NCI-H526 (cell line): ENCODE measurements at regions not wholly inside any gene's neighbourhood (a gene's known extent, or its start where the extent isn't known, plus 50 kb on each side); places are given as distances from the start of the nearest gene placed in this dataset.
"Not testable (repeated sequence)": the region's sequence is repeated elsewhere in the genome, so short reads cannot be mapped to it uniquely, and the experiment has no call there.

Source experiments
- DNase-seq, 2 experiments: peaks; one replicate each; lab custom pipeline; 2025; lab: John Stamatoyannopoulos, UW

DNA sequence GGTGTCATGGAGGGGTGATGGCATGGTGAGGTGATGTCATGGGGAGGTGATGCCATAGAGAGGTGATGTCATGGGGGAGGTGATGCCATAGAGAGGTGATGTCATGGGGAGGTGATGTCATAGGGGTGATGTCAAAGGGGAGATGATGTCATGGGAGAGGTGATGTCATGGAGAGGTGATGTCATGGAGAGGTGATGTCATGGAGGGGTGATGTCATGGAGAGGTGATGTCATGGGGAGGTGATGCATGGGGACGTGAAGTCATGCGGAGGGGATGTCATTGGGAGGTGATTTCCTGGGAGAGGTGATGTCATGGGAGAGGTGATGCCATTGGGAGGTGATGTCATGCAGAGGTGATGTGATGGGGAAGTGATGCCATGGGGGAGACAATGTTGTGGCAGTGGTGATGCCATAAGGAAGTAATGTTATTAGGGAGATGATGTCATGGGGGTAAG is 92.1 kb upstream of the C1orf174 start:
- no peak for DNase-seq

DNA sequence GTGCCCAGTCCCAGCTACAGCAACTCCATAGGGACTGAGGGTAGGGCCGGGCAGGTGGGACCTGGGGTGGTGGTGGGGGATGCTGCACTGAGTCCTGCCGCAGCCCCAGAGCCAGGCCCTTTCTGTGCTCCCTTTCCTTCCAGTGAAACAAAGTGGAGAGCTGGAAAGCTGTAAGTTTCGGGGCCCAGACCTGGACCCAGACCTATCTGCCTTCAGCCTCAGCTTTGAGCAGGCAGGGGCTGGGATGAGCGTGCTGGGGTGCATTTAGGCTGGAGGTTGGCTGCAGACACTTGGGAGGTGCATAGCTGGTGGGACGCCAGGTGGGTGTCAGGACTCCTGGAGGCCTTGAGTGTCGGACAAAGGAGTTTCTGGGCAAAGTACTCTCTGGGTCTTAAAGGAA is 92.7 kb upstream of the C1orf174 start:
- no peak for DNase-seq

DNA sequence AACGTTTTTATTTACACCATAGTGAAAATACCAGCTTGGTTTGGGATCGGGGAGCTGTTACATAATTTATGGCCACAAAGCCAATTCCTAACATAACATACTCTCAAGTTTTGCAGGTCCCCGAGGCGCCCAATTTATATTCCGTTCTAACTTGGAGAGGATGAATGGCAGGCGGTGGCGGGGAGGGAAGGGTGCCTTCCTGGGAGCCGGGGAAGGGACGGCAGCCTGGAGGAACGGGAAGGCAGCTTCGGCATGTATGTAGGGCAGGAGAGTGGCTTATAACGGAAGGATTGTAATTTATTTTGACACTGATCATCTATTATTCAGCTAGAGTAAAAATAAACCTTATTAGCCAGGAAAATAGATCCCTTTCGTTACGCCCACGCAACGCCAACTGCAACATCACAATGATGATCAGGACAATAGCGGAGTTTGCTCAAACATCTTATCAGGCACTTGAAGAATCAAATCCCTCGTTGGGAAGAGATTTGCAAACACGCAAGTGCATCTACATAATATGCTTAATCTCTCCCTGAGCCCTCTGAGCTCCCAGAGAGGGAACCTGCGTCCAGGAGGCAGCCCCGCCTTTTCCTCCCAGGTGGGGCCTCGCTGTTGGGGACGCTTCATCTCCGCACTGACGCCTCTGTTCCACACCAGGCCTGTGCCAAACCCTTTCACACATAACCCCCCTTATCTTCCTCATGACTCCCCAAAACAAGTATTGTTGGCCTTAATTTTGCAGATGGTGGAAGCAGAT is 93.7 kb upstream of the C1orf174 start:
- no peak for DNase-seq

DNA sequence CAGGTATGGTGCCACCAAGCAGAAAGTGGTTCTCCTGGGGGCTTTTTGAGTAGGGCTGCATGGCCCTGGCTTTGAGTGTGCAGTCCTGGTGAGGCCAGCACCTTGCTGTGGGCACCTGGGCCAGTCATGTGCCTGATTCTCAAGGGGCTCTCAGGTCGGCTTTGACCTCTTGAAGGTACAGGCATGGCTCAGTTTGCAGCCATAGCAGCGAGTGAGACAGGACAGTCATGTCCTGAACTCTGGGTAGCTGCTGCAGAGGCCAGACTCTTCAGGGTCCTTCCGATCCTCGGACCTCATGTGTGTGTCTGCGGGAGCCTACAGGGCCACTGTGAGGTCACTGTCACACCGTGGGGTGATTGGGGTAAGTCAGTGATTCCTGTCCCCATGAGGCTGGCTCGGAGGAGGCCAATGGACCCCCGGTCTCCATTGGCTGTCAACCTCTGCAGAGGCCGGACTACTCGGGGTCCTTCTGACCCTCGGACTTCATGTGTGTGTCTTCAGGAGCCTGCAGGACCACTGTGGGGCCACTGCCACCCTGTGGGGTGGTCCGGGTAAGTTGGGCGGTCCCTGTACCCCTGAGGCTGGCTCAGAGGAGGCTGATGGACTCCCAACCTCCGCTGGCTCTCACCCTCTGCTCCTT is 95.2 kb upstream of the C1orf174 start:
- no peak for DNase-seq

DNA sequence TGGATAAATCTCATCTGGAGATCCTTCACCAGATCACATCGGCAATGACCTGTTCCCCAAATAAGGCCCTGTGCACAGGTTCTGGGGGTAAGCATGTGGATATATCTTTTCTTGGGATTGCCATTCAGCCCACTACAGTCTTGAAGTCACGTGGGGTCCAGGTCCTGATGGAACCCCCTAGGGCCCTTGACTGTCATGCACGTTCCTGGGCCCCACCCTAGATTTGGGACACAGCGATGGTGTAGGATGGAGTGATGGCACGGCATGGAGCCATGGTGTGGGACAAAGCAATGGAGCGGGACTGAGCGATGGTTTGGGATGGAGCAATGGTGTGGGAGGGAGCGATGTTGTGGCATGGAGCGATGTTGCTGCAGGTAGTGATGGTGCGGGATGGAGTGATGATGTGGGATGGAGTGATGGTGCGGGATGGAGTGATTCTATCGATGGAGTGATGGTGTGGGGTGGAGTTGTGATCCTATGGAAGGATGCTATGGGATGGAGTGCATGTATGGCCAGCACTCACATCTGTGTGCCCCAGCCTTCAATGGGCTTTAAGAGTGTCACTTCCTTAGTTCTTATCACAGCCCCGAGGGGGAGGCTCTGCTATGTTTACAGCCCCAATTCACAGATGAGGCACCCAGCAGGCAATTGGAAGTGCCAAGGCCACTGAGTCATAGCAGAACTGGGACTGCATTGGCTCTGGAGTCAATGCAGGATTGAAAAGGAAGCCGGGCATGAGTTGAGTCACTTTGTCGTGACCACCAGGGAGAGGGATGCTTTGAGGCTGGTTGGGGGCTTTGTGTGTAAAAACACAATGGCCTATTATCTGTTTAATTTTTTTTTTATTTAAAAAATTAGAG is 97.0 kb upstream of the C1orf174 start:
- no peak for DNase-seq

GRCh38 chr1:3998086-3998485 is 98.0 kb upstream of the C1orf174 start:
- no peak for DNase-seq

GRCh38 chr1:3999514-3999913 is 99.4 kb upstream of the C1orf174 start:
- not testable (repeated sequence) for DNase-seq

DNA sequence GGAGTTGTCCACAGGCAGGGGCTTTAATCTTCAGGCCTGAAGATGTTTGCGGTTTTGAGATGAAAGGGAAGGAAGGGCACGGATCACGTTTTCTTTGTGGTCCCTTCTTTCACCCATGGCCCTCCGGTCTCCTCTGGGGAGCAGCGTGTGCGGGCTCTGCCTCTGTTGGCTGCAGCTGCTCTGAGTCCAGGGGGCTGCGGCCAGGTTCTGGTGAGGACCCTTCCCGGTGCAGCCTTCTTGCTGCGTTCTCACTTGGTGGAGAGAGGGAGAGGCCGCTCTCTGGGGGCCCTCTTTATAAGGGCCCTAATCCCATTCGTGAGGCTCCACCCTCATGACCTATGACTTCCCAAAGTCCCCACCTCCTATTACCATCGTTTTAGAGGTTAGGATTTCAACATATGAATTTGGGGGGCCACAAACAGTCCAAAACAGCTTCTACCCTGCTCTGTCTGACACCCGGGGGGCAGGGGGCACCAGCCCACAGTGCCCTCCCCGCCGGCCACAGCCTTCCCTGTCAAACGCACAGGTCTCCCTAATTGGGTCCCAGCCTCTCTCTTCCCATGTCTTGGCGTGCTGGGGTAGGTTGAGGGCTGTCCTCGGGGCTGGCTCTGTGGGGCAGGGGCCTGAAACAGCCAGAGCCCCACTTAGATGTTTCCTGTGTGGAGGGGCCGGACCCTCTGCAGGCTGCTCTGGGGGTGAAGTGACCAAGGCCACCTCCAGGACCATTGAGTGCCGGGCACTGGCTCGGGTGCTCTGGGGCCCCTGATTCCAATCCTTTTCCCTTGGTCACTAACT is 100.1 kb upstream of the C1orf174 start:
- no peak for DNase-seq

DNA sequence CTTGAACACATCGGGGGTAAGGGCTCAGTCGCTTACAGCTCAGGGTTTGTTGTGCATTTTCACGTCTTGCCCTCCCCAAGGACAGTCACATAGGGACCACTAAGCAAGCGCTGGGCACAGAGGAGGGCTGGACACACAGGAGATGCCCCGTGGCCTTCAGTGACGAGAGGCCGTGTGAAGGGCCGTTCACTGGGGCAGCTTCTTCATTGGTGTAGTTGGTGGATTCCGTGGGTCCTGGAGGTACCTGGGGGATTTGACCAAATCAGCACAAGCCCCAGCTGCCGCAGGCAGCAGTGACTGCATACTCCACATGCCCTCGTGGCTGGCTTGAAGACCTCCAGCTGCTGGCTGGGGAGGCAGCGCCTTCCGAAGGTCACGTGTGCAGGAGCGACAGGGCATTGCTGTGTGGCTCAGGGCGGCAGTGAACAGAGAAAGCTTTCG is 100.8 kb upstream of the C1orf174 start:
- DNase-seq, result no peak

DNA sequence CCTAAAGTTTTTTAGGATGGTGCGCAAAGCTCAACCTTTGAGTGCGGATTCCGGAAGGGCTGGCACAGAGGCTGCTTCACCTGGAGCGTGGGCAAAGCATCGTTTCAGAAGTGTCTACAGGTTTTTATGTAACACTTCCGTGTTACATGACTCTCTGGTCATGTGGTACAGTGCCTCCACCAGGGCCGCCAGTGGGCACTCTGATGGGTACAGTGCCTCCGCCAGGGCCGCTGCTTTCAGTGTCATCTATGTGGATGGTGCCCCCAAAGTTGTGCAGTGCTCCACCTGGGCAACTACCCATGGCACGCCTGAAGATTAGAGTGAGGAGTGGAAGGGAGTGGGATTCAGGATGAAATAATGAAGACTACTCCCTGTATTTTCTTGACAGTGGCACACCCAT is 101.4 kb upstream of the C1orf174 start:
- no peak for DNase-seq

- no peak for DNase-seq
These were observed 102.0 kb upstream of the C1orf174 start for GRCh38 chr1:4002061-4002521.

DNA sequence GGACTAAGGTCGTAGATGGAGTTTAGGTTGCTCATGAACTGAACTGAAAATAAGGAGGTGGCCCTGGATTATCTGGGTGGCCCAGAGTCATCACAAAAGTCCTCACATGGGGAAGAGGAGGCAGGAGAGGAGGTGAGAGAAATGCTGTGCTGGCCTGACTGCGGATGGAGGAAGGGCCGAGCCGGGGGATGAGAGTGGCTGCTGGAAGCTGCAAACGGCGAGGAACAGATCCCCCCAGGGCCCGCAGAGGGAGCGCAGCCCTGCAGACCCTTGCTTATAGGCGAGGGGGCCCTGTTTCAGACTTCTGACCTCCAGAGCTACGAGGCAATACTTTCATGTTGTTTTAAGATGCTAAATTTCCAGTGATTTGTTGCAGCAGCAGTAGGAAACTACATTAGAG is 102.7 kb upstream of the C1orf174 start:
- no peak for DNase-seq

DNA sequence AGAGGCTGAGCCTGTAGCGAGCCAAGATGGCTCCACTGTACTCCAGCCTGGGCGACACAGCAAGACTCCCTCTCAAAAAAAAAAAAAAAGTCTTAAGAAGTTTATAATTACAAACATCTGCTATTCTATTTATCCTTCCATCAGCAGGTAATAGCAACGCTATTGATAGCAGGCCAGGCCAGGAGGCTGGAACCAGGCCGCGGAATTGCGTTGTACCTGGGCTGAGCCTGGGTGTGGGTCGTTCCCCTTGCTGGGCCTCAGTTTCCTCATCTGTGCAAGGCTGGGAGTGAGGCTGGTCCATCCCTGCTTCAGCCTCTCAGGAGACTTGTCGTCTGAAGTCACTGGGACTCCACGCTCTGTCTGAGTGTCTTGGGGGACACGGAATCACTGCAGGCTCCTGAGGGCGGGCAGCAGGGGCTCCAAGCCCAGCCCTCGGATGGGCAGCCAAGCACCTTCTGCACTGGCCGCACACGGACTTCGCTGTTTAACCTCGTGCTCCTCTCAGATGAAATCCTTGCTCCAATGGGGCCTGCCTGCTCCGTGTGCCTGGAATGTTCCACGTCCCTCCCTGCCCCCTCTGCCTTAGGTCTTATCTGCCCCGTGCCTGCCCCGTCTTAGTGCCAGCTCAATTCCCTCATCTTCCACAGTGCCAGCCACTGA is 103.9 kb upstream of the C1orf174 start:
- no peak for DNase-seq

DNA sequence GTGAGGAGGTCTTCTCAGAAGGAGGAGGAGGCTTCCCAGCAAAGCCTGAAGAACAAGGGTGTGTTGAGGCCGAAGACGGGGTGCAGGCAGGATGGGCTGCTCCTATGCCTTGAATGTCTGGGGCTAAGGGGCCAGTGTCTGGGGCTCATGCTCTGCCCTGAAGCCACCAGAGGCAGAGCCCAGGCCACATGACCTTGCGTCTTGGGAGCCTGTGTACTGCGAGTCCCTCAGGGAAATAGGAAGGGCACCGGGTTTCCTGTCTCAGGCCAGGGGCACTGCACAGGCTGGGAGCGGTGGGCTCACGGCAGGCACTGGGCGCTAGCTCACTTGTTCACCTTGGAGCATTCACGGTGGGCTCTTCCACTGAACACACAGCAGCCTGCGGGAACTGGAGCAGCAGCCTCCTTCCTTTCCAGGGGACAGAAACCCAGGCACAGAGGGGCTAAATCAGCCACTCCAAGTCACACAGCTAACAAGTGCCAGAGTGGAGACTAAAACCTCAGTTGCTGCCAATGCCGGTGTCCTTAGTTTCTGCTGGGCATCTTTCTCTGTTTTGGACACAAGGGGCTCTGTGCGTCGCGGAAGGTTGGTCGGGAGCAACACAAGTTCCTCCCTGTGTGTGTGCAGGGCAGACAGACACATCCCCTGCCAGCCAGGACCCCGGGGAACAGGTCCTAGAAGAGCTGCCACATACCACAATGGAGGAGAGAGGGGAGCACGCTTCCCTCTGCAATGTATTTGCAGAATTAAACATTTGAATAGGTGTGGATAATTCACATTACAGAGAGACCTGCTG is 104.8 kb upstream of the C1orf174 start:
- DNase-seq, result no peak

DNA sequence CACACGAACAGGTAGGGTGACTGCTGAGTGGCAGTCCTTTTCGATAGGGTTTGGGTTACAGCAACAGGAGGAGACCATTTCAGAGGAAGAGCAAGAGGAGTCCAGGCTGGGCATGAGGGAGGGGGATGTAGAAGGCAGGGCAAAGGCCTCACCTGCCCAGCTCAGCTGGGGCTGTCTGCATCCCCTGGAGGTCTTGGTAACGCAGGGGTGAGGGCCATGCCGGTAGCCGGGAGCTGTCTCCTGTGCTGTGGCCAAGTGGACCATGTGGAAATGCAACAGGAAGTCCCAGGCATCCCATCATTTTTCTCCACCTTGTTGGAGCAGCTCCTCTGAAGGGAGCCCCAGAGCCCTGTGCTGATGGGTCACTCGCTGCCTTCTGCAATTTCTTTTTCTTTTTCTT is 105.4 kb upstream of the C1orf174 start:
- DNase-seq, result no peak

DNA sequence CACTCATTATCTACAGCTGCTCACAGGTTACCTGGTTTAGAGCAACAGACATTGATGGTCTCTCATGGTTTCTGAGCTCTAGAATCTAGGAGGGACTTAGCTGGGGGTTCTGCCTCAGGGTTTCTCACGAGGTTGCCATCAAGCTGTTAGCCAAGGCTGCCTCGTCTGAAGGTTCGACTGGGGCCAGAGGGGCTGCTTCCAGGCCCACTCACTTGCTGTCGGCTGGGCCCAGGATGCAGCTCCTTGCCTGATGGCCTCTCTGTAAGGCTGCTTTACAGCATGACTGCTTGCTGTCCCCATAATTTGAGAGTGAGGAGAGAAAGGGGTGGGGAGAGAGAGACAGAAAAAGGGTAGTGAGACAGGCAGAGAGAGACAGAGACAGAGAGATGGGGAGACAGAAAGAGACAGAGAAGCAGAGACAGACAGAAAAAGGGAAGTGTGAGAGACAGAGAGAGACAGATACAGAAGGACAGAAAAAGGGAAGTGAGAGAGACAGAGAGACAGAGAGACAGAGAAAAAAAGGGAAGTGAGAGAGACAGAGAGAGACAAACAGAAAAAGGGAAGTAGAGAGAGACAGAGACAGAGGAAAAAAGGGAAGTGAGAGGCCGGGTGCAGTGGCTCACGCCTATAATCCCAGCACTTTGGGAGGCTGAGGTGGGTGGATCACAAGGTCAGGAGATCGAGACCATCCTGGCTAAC is 106.8 kb upstream of the C1orf174 start:
- DNase-seq, result no peak

- DNase-seq, result no peak
These were observed 110.2 kb upstream of the C1orf174 start for GRCh38 chr1:4010284-4010683.

- no peak for DNase-seq
These were observed 110.9 kb upstream of the C1orf174 start for GRCh38 chr1:4010814-4011605.
